ENCODE measurements at regions not wholly inside any gene's neighbourhood (a gene's known extent, or its start where the extent isn't known, plus 50 kb on each side); places are given as distances from the start of the nearest gene placed in this dataset.

GRCh38 chr22:27621486-27622070, 180.0 kb downstream of the MN1 start:
- no peak for DNase-seq (ENCODE audit: low read depth)

- DNase-seq (ENCODE audit: low read depth) = no peak
Measured at GRCh38 chr22:27624042-27624441, 177.5 kb downstream of the MN1 start.

- no peak for DNase-seq (ENCODE audit: low read depth)
Measured at GRCh38 chr22:27624705-27625104, 176.9 kb downstream of the MN1 start.

GRCh38 chr22:27625769-27626674, 175.5 kb downstream of the MN1 start:
- DNase-seq (ENCODE audit: low read depth) = no peak

- DNase-seq (ENCODE audit: low read depth) = no peak
Measured at GRCh38 chr22:27626675-27627443, 174.7 kb downstream of the MN1 start.

- DNase-seq (ENCODE audit: low read depth) = no peak
Measured at GRCh38 chr22:27627444-27627833, 174.1 kb downstream of the MN1 start.

GRCh38 chr22:27627901-27628300, 173.7 kb downstream of the MN1 start:
- DNase-seq (ENCODE audit: low read depth) = no peak

GRCh38 chr22:27628341-27628740, 173.2 kb downstream of the MN1 start:
- no peak for DNase-seq (ENCODE audit: low read depth)

- DNase-seq (ENCODE audit: low read depth) = no peak
Measured at GRCh38 chr22:27628891-27629631, 172.5 kb downstream of the MN1 start.

- DNase-seq (ENCODE audit: low read depth) = no peak
Measured at GRCh38 chr22:27629908-27630673, 171.5 kb downstream of the MN1 start.

- DNase-seq (ENCODE audit: low read depth) = no peak
Measured at GRCh38 chr22:27630754-27631153, 170.8 kb downstream of the MN1 start.

GRCh38 chr22:27631641-27632040, 169.9 kb downstream of the MN1 start:
- DNase-seq (ENCODE audit: low read depth) = no peak

- DNase-seq (ENCODE audit: low read depth) = no peak
Measured at GRCh38 chr22:27632451-27633295, 168.9 kb downstream of the MN1 start.

GRCh38 chr22:27633296-27633871, 168.2 kb downstream of the MN1 start:
- no peak for DNase-seq (ENCODE audit: low read depth)

- no peak for DNase-seq (ENCODE audit: low read depth)
Measured at GRCh38 chr22:27634043-27634740, 167.4 kb downstream of the MN1 start.

- DNase-seq (ENCODE audit: low read depth) = no peak
Measured at GRCh38 chr22:27635435-27635834, 166.1 kb downstream of the MN1 start.

GRCh38 chr22:27635852-27636251, 165.7 kb downstream of the MN1 start:
- no peak for DNase-seq (ENCODE audit: low read depth)

GRCh38 chr22:27636716-27637508, 164.6 kb downstream of the MN1 start:
- DNase-seq (ENCODE audit: low read depth) = no peak

GRCh38 chr22:27637604-27638003, 164.0 kb downstream of the MN1 start:
- DNase-seq (ENCODE audit: low read depth) = no peak
